ENCODE measurements at regions not wholly inside any gene's neighbourhood (a gene's known extent, or its start where the extent isn't known, plus 50 kb on each side); places are given as distances from the start of the nearest gene placed in this dataset.

DNA sequence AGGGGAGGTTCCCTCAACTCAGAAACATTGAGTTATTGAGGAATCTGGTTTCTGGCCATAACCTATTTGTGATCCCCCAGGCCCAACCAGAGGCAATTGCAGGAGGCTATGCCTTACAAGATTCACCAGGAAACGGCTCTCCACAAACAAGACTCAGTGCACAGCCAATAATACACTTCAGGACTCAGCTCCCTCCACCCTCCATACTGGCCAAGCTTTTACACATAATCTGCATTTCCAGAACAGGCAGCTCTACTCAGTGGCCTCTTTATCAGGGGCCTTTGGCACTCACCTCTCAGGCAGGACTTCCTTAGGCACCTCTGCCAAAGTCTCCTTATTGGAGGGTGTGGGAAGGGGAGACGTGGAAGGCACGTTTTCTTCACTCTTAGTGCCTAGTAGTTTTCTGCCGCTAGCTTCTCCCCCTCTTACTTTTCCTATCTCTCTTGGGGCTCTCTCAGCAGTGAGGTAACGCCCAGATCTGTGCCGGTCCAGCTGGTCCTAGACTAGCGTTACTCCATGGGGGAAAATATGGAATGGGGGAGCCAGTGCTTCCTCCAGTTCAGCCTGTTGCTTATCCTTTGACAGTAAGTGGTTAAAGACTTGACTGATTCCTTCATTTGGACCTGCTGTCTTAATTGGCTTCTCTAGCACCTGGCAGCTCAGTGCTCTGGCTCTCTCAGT lies 62.8 kb upstream of the ANO3 start:
- DNase-seq, result no peak

DNA sequence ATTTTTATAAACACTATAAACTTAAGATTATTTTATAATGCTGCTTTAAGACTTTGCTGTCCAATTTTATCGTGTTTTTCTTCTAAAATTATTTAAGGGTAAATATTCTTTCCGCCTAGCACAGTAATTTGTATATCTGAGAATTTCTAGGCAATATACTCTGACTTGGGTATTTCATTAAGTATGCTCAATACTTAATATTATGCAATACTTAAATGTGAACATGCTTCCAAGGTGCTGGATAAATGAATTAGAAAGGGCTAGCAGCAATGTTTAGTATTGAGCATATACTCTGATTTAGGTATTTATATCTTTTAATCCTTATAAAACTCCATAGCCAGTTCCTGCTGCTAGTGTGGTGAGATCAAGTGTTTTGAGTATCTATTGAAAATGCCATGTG lies 60.3 kb upstream of the ANO3 start:
- DNase-seq, result no peak

DNA sequence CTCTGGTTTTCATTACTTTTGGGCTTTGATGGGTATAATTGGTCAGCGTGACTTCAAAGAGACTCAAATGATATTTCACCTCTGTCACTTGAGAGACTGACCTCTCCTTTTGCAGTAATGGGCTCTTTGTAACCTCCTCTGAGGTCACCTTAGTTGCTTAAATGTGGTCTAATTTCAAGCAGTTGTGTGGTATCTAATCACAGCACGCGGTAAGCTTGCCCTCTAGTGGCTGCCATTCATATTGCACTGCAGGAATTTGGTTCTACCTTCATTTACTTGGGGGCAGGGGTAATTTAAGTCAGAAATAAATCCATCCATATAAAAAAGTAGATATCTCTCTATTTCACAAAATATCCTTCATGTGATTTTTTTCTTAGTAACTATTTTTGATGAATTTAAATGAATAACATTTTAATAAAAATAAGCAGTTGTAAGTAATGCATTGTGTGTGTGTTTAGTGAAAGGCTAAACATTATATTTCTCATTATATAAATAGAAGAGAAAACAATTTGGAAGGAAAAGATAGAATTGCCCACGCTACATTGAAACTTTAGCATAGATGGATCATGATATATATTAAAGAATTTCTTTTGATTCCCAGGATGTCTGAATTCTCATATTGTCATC lies 55.0 kb upstream of the ANO3 start:
- DNase-seq, result peak; percentile 54

DNA sequence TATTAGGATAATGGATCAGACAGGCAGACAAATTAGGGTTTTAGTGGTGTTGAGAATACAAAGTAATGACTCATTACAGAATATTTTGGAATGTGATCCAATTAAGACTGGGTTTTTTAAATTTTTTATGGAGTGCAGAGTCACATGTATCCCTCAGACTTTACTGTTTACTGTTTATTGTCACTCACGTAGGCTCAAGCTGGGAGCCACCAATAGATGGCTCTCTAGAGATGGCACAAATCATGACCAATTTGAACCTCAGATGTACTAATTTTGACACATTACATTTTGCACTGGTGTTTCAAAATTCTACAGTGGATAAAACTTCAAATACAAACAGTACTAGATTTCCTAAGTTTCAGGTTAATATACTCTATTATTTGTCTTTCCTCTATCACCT lies 53.6 kb upstream of the ANO3 start:
- DNase-seq, result no peak

Measured in fibroblast of skin of back (primary cell).